CD4-positive, alpha-beta memory T cell (primary cell): ENCODE measurements at regions not wholly inside any gene's neighbourhood (a gene's known extent, or its start where the extent isn't known, plus 50 kb on each side); places are given as distances from the start of the nearest gene placed in this dataset.

Experiments used
- CTCF ChIA-PET: fragments of 350-600 bp; sonication (Branson Sonifier 250); formaldehyde crosslinking; loops from one replicate; lab custom pipeline; 2021; ENCODE audit warnings: inconsistent platforms; ENCODE audit not compliant: partially characterized antibody; lab: Charles Lee
- POLR2A ChIA-PET: fragments of 350-600 bp; sonication (Branson Sonifier 250); formaldehyde crosslinking; loops from one replicate; lab custom pipeline; 2021; ENCODE audit not compliant: partially characterized antibody; lab: Charles Lee
- DNase-seq, 5 donors: peaks; one replicate each; pipeline versions ENCODE4 v3.0.0 to v3.0.0-alpha.2; 2020 to 2022; ENCODE audit warnings: mixed read lengths in 1 of 5
- H3K27ac ChIP-seq: one replicate; pipeline ENCODE4 v1.7.0; 2013; ENCODE audit warnings: low read depth, low read length
- H3K27me3 ChIP-seq: 2 replicates; pipeline ENCODE4 v1.7.0; 2013; ENCODE audit warnings: mild to moderate bottlenecking, low read length, moderate library complexity; ENCODE audit not compliant: insufficient read depth
- H3K36me3 ChIP-seq: 2 replicates; pipeline ENCODE4 v1.7.0; 2013; ENCODE audit warnings: mild to moderate bottlenecking, low read length, moderate library complexity; ENCODE audit not compliant: insufficient read depth
- H3K4me1 ChIP-seq: 2 replicates; pipeline ENCODE4 v1.7.0; 2013; ENCODE audit warnings: mild to moderate bottlenecking, low read length, moderate library complexity; ENCODE audit not compliant: insufficient read depth
- H3K4me3 ChIP-seq, 2 donors: one replicate each; pipeline ENCODE4 v1.7.0; 2013; ENCODE audit warnings: low read length in 2 of 2, mild to moderate bottlenecking in 1 of 2
- H3K9me3 ChIP-seq, 2 donors: one replicate each; pipeline ENCODE4 v1.7.0; 2013; ENCODE audit warnings: low read length in 2 of 2, control low read depth in 1 of 2; ENCODE audit not compliant: control insufficient read depth in 1 of 2
- H3K27ac Mint-ChIP-seq, 7 donors: one replicate each; pipeline ENCODE4 v1.8.0; 2020 to 2021; ENCODE audit warnings: mixed read lengths in 7 of 7, mild to moderate bottlenecking in 6 of 7, inconsistent platforms in 3 of 7, moderate library complexity in 3 of 7
- H3K27me3 Mint-ChIP-seq, 2 donors: one replicate each; pipeline ENCODE4 v1.8.0; 2020 to 2021; ENCODE audit warnings: mixed read lengths in 2 of 2
- H3K36me3 Mint-ChIP-seq, 2 donors: one replicate each; pipeline ENCODE4 v1.8.0; 2020 to 2021; ENCODE audit warnings: mixed read lengths in 2 of 2, inconsistent platforms in 1 of 2, mild to moderate bottlenecking in 1 of 2
- H3K4me1 Mint-ChIP-seq, 4 donors: one replicate each; pipeline ENCODE4 v1.8.0; 2020 to 2021; ENCODE audit warnings: mixed read lengths in 4 of 4, mild to moderate bottlenecking in 1 of 4
- H3K4me3 Mint-ChIP-seq, 8 donors: one replicate each; pipeline ENCODE4 v1.8.0; 2020 to 2021; ENCODE audit warnings: mixed read lengths in 8 of 8, mild to moderate bottlenecking in 7 of 8, moderate library complexity in 6 of 8, inconsistent platforms in 3 of 8
- H3K9me3 Mint-ChIP-seq, 8 donors: one replicate each; pipeline ENCODE4 v1.8.0; 2020 to 2021; ENCODE audit warnings: mixed read lengths in 8 of 8, mild to moderate bottlenecking in 5 of 8, inconsistent platforms in 3 of 8, moderate library complexity in 1 of 8
- intact Hi-C: fragments of 100-400 bp; cut with micrococcal nuclease; formaldehyde crosslinking; loops from one replicate; pipeline ENCODE4 v1.15.1; 2023

GRCh38 chr14:101250336-101250947, 310.9 kb upstream of the DIO3 start:
- H3K36me3 Mint-ChIP-seq: no peaks in the 10 kb centered on the region
- H3K9me3 Mint-ChIP-seq: peaks cover 0 to 9% (median 0%) of the 10 kb centered on the region in 8 donors
- no peak for DNase-seq
- ChIA-PET POLR2A (no interaction called here), CTCF (no interaction called here)
- H3K4me3 Mint-ChIP-seq: no peak overlapping the region
- Histone ChIP-seq H3K9me3 (no peaks in the 10 kb centered on the region), H3K4me3 (no peak overlapping the region), H3K36me3 (no peaks in the 10 kb centered on the region), H3K4me1 (no peaks in the 10 kb centered on the region), H3K27ac (no peak overlapping the region), H3K27me3 (no peaks in the 10 kb centered on the region)
- H3K4me1 Mint-ChIP-seq: peaks cover 0 to 6% (median 5%) of the 10 kb centered on the region in 4 donors
- intact Hi-C loops: no loop called here
- H3K27me3 Mint-ChIP-seq: peaks cover 9 to 18% of the 10 kb centered on the region in 2 donors
- H3K27ac Mint-ChIP-seq: no peak overlapping the region

- intact Hi-C loops: no loop called here
- H3K27me3 Mint-ChIP-seq: peaks cover 9 to 22% of the 10 kb centered on the region in 2 donors
- ChIA-PET CTCF (no interaction called here), POLR2A (no interaction called here)
- Histone ChIP-seq H3K9me3 (no peaks in the 10 kb centered on the region), H3K4me1 (no peaks in the 10 kb centered on the region), H3K4me3 (no peak overlapping the region), H3K27me3 (no peaks in the 10 kb centered on the region), H3K27ac (no peak overlapping the region), H3K36me3 (no peaks in the 10 kb centered on the region)
- no peaks in the 10 kb centered on the region for H3K36me3 Mint-ChIP-seq
- peaks cover 0 to 6% (median 5%) of the 10 kb centered on the region in 4 donors for H3K4me1 Mint-ChIP-seq
- no peak overlapping the region for H3K27ac Mint-ChIP-seq
- DNase-seq: no peak
- H3K9me3 Mint-ChIP-seq: peaks cover 0 to 9% (median 0%) of the 10 kb centered on the region in 8 donors
- no peak overlapping the region for H3K4me3 Mint-ChIP-seq
Measured at GRCh38 chr14:101250948-101251811, 310.1 kb upstream of the DIO3 start.

- Histone ChIP-seq H3K27ac (no peak overlapping the region), H3K27me3 (no peaks in the 10 kb centered on the region), H3K9me3 (no peaks in the 10 kb centered on the region), H3K4me1 (no peaks in the 10 kb centered on the region), H3K36me3 (no peaks in the 10 kb centered on the region), H3K4me3 (no peak overlapping the region)
- intact Hi-C loops: no loop called here
- Mint-ChIP-seq H3K4me1 (peaks cover 0 to 6% (median 5%) of the 10 kb centered on the region in 4 donors), H3K27ac (no peak overlapping the region), H3K36me3 (no peaks in the 10 kb centered on the region), H3K4me3 (no peak overlapping the region), H3K27me3 (peaks cover 9 to 22% of the 10 kb centered on the region in 2 donors), H3K9me3 (peaks cover 0 to 9% (median 0%) of the 10 kb centered on the region in 8 donors)
- ChIA-PET POLR2A (no interaction called here), CTCF (no interaction called here)
- no peak for DNase-seq
Measured at GRCh38 chr14:101251812-101252442, 309.4 kb upstream of the DIO3 start.

GRCh38 chr14:101252443-101253214, 308.7 kb upstream of the DIO3 start:
- Histone ChIP-seq H3K27ac (no peak overlapping the region), H3K9me3 (no peaks in the 10 kb centered on the region), H3K36me3 (no peaks in the 10 kb centered on the region), H3K27me3 (no peaks in the 10 kb centered on the region), H3K4me1 (no peaks in the 10 kb centered on the region), H3K4me3 (no peak overlapping the region)
- no peak for DNase-seq
- ChIA-PET CTCF (no interaction called here), POLR2A (no interaction called here)
- peaks cover 9 to 22% of the 10 kb centered on the region in 2 donors for H3K27me3 Mint-ChIP-seq
- intact Hi-C loops: no loop called here
- H3K27ac Mint-ChIP-seq: no peak overlapping the region
- H3K4me3 Mint-ChIP-seq: no peak overlapping the region
- H3K9me3 Mint-ChIP-seq: peaks cover 0 to 9% (median 0%) of the 10 kb centered on the region in 8 donors
- H3K36me3 Mint-ChIP-seq: no peaks in the 10 kb centered on the region
- H3K4me1 Mint-ChIP-seq: peaks cover 0 to 6% (median 5%) of the 10 kb centered on the region in 4 donors

GRCh38 chr14:101253948-101254347, 307.3 kb upstream of the DIO3 start:
- H3K4me3 ChIP-seq: no peak overlapping the region
- intact Hi-C loops: no loop called here
- no peak overlapping the region for H3K27ac ChIP-seq
- H3K27me3 Mint-ChIP-seq: peaks cover 9 to 25% of the 10 kb centered on the region in 2 donors
- H3K4me1 ChIP-seq: no peaks in the 10 kb centered on the region
- no peaks in the 10 kb centered on the region for H3K27me3 ChIP-seq
- no peaks in the 10 kb centered on the region for H3K36me3 Mint-ChIP-seq
- H3K27ac Mint-ChIP-seq: no peak overlapping the region
- no peaks in the 10 kb centered on the region for H3K36me3 ChIP-seq
- peaks cover 0 to 9% (median 0%) of the 10 kb centered on the region in 8 donors for H3K9me3 Mint-ChIP-seq
- no peaks in the 10 kb centered on the region for H3K9me3 ChIP-seq
- no peak overlapping the region for H3K4me3 Mint-ChIP-seq
- CTCF ChIA-PET: no interaction called here
- DNase-seq: no peak
- peaks cover 0 to 6% (median 5%) of the 10 kb centered on the region in 4 donors for H3K4me1 Mint-ChIP-seq
- POLR2A ChIA-PET: no interaction called here

- DNase-seq: no peak
- no peak overlapping the region for H3K4me3 ChIP-seq
- H3K4me1 ChIP-seq: no peaks in the 10 kb centered on the region
- H3K4me1 Mint-ChIP-seq: peaks cover 0 to 6% (median 5%) of the 10 kb centered on the region in 4 donors
- peaks cover 9 to 20% of the 10 kb centered on the region in 2 donors for H3K27me3 Mint-ChIP-seq
- intact Hi-C loops: no loop called here
- ChIA-PET CTCF (no interaction called here), POLR2A (no interaction called here)
- H3K36me3 ChIP-seq: no peaks in the 10 kb centered on the region
- H3K9me3 Mint-ChIP-seq: peaks cover 0 to 4% (median 0%) of the 10 kb centered on the region in 8 donors
- H3K27me3 ChIP-seq: no peaks in the 10 kb centered on the region
- H3K27ac Mint-ChIP-seq: no peak overlapping the region
- no peaks in the 10 kb centered on the region for H3K9me3 ChIP-seq
- H3K36me3 Mint-ChIP-seq: no peaks in the 10 kb centered on the region
- H3K27ac ChIP-seq: no peak overlapping the region
- H3K4me3 Mint-ChIP-seq: no peak overlapping the region
Measured at GRCh38 chr14:101254805-101255764, 306.2 kb upstream of the DIO3 start.
